Sigmoid colon (tissue), 6 donors: ENCODE measurements at regions not wholly inside any gene's neighbourhood (a gene's known extent, or its start where the extent isn't known, plus 50 kb on each side); places are given as distances from the start of the nearest gene placed in this dataset.

Experiments
- DNase-seq: peaks from one replicate; pipeline ENCODE4 v3.0.0-alpha.2; 2019
- H3K27ac ChIP-seq, 4 donors: fragments of 200-600 bp; sonication (generic); one replicate each; pipeline ENCODE4 v1.5.1; 2016 to 2019; ENCODE audit warnings: mild to moderate bottlenecking in 1 of 4
- H3K27me3 ChIP-seq, 3 donors: fragments of 200-600 bp; sonication (generic); one replicate each; pipeline ENCODE4 v1.5.1; 2019; ENCODE audit warnings: mild to moderate bottlenecking in 1 of 3
- H3K36me3 ChIP-seq, 4 donors: fragments of 200-600 bp; sonication (generic); one replicate each; pipeline ENCODE4 v1.5.1; 2016 to 2019
- H3K4me1 ChIP-seq, 4 donors: fragments of 200-600 bp; sonication (generic); one replicate each; pipeline ENCODE4 v1.5.1; 2017 to 2019
- H3K4me3 ChIP-seq, 4 donors: fragments of 200-600 bp; sonication (generic); one replicate each; pipeline ENCODE4 v1.5.1; 2017 to 2019; ENCODE audit warnings: mild to moderate bottlenecking in 2 of 4, moderate library complexity in 1 of 4
- H3K9me3 ChIP-seq, 4 donors: fragments of 200-600 bp in 3 of 4; sonication (generic) in 3 of 4; one replicate each; pipeline versions ENCODE4 v1.5.1 to v1.6.1; 2013 to 2019
- CTCF ChIP-seq, 4 experiments: fragments of 450-650 bp in 3 of 4; fragments of 200-600 bp in 1 of 4; IDR thresholded peaks; one replicate each; pipeline ENCODE4 v1.5.1; 2016 to 2019; ENCODE audit warnings: antibody characterized with exemption in 4 of 4, mild to moderate bottlenecking in 3 of 4, moderate library complexity in 2 of 4
- EP300 ChIP-seq, 4 donors: sonication (generic); formaldehyde crosslinking; IDR thresholded peaks; one replicate each; pipeline ENCODE4 v1.6.1; 2017; ENCODE audit warnings: antibody characterized with exemption in 4 of 4
- POLR2A ChIP-seq, 2 donors: fragments of 450-650 bp; IDR thresholded peaks; one replicate each; pipeline ENCODE4 v1.6.1; 2016; ENCODE audit warnings: antibody characterized with exemption in 2 of 2, mild to moderate bottlenecking in 2 of 2, moderate library complexity in 2 of 2
- POLR2AphosphoS5 ChIP-seq, 4 donors: sonication (generic); formaldehyde crosslinking; IDR thresholded peaks; one replicate each; pipeline ENCODE4 v1.6.1; 2017; ENCODE audit warnings: antibody characterized with exemption in 4 of 4
- WGBS, 2 donors: extraction: QIAGEN DNeasy Blood & Tissue Kit; methylation state at CpG; one replicate each; pipeline ENCODE4 v1.1.7; 2013; 5-methylcytosine and 5-hydroxymethylcytosine counted together
- intact Hi-C: fragments of 100-400 bp; cut with DNase I; formaldehyde crosslinking; loops from one replicate; pipeline ENCODE4 v1.15.1; 2023
- donor health status: healthy with polysubstance abuse.
- donor health status: healthy.

- no peak overlapping the region for H3K4me3 ChIP-seq
- TF ChIP-seq EP300 (IDR thresholded peaks at IDR 0.05), result no peak
- TF ChIP-seq POLR2AphosphoS5 (IDR thresholded peaks at IDR 0.05), result no peak
- no peak for TF ChIP-seq POLR2A (IDR thresholded peaks at IDR 0.05)
- TF ChIP-seq CTCF (IDR thresholded peaks at IDR 0.05), result no peak
- WGBS, 2 donors, result 75 to 78% methylated on average over 5 of the region's 5 CpGs
- H3K9me3 ChIP-seq, result no peaks in the 10 kb centered on the region
- intact Hi-C loops, result no loop called here
- DNase-seq, result no peak
- no peak overlapping the region for H3K27ac ChIP-seq
- H3K4me1 ChIP-seq, result no peaks in the 10 kb centered on the region
- H3K36me3 ChIP-seq, result no peaks in the 10 kb centered on the region
- no peaks in the 10 kb centered on the region for H3K27me3 ChIP-seq
Observed at GRCh38 chr17:51398128-51398525, 137.8 kb downstream of the UTP18 start.

DNA sequence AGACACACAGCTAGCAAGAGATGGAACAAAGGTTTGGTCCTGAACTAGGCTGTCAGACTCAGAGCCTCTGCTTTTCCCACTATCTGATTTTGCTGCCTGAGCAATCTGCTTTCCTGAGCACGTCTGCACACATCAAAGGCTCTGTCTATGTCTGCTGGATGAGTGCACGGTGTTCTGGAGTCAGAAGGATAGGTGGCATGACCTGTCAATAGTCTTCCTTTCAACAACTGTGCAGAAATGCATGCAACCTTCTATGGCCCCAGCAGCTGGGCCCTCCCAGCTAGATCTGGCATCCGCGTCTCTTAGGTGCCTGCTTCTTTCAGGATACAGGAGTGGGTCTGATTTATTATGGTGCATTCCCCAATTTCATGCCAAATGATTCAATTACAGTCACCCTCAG, 138.3 kb downstream of the UTP18 start:
- DNase-seq, result no peak
- Histone ChIP-seq H3K27me3 (no peaks in the 10 kb centered on the region), H3K36me3 (no peaks in the 10 kb centered on the region), H3K4me3 (no peak overlapping the region), H3K27ac (no peak overlapping the region), H3K4me1 (no peaks in the 10 kb centered on the region), H3K9me3 (no peaks in the 10 kb centered on the region)
- WGBS, 2 donors, result 62 to 70% methylated on average over 4 of the region's 4 CpGs
- no peak for TF ChIP-seq EP300 (IDR thresholded peaks at IDR 0.05)
- no peak for TF ChIP-seq CTCF (IDR thresholded peaks at IDR 0.05)
- no peak for TF ChIP-seq POLR2AphosphoS5 (IDR thresholded peaks at IDR 0.05)
- TF ChIP-seq POLR2A (IDR thresholded peaks at IDR 0.05), result no peak
- intact Hi-C loops, result no loop called here

DNA sequence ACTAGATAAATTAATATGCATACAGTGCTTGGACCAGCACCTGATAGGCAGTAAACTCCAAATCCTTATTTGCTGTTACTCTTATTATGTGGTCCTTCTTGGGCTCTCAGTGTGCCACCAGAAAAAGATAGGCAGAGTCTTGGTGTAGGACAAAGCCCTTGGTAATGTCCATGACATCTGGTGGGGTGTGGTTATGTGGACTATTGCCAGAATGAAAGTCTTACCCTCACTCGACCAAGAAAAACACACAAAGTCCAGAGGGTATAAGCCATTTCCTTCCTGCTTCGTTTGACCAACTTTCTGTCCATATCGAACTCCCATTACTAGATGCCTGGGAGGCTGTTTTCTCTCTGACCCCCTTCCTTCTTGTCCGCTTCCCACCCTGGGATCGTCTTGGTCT, 140.9 kb downstream of the UTP18 start:
- intact Hi-C loops, result no loop called here
- no peak for TF ChIP-seq CTCF (IDR thresholded peaks at IDR 0.05)
- no peak for TF ChIP-seq EP300 (IDR thresholded peaks at IDR 0.05)
- TF ChIP-seq POLR2A (IDR thresholded peaks at IDR 0.05), result no peak
- no peak for TF ChIP-seq POLR2AphosphoS5 (IDR thresholded peaks at IDR 0.05)
- DNase-seq, result no peak
- H3K4me1 ChIP-seq, result no peaks in the 10 kb centered on the region
- no peaks in the 10 kb centered on the region for H3K27me3 ChIP-seq
- no peaks in the 10 kb centered on the region for H3K36me3 ChIP-seq
- no peak overlapping the region for H3K4me3 ChIP-seq
- no peak overlapping the region for H3K27ac ChIP-seq
- WGBS, 2 donors, result 49 to 51% methylated on average over 5 of the region's 5 CpGs
- no peaks in the 10 kb centered on the region for H3K9me3 ChIP-seq

- WGBS, 2 donors, result 67 to 72% methylated on average over 1 of the region's 1 CpG
- DNase-seq, result no peak
- no peak for TF ChIP-seq POLR2AphosphoS5 (IDR thresholded peaks at IDR 0.05)
- TF ChIP-seq POLR2A (IDR thresholded peaks at IDR 0.05), result no peak
- no peak for TF ChIP-seq CTCF (IDR thresholded peaks at IDR 0.05)
- no peak for TF ChIP-seq EP300 (IDR thresholded peaks at IDR 0.05)
- Histone ChIP-seq H3K9me3 (peaks cover 0 to 2% (median 0%) of the 10 kb centered on the region in 4 donors), H3K4me1 (no peaks in the 10 kb centered on the region), H3K4me3 (no peak overlapping the region), H3K36me3 (no peaks in the 10 kb centered on the region), H3K27ac (no peak overlapping the region), H3K27me3 (no peaks in the 10 kb centered on the region)
- intact Hi-C loops, result no loop called here
Observed at GRCh38 chr17:51402899-51403298, 142.6 kb downstream of the UTP18 start.

- H3K4me1 ChIP-seq, result no peaks in the 10 kb centered on the region
- no peak for DNase-seq
- no peak for TF ChIP-seq EP300 (IDR thresholded peaks at IDR 0.05)
- no peak for TF ChIP-seq POLR2AphosphoS5 (IDR thresholded peaks at IDR 0.05)
- no peak for TF ChIP-seq CTCF (IDR thresholded peaks at IDR 0.05)
- TF ChIP-seq POLR2A (IDR thresholded peaks at IDR 0.05), result no peak
- WGBS, 2 donors, result 78 to 87% methylated on average over 5 of the region's 5 CpGs
- H3K36me3 ChIP-seq, result no peaks in the 10 kb centered on the region
- no peak overlapping the region for H3K27ac ChIP-seq
- H3K4me3 ChIP-seq, result no peak overlapping the region
- intact Hi-C loops, result no loop called here
- no peaks in the 10 kb centered on the region for H3K27me3 ChIP-seq
- H3K9me3 ChIP-seq, result peaks cover 0 to 2% (median 0%) of the 10 kb centered on the region in 4 donors
Observed at GRCh38 chr17:51407576-51407975, 147.2 kb downstream of the UTP18 start.
